BE2C (cell line): ENCODE measurements at regions not wholly inside any gene's neighbourhood (a gene's known extent, or its start where the extent isn't known, plus 50 kb on each side); places are given as distances from the start of the nearest gene placed in this dataset.

Experiments
- DNase-seq: peaks from one replicate; pipeline ENCODE4 v3.0.0-alpha.2; 2020
- H3K27me3 ChIP-seq: fragments of 250-450 bp; sonication (Bioruptor Pico); 2 replicates; pipeline ENCODE4 v1.5.1; 2020; ENCODE audit warnings: mild to moderate bottlenecking
- H3K36me3 ChIP-seq: fragments of 250-450 bp; sonication (Bioruptor Pico); 2 replicates; pipeline ENCODE4 v1.5.1; 2020; ENCODE audit warnings: mild to moderate bottlenecking
- H3K4me1 ChIP-seq: fragments of 250-450 bp; sonication (Bioruptor Pico); 2 replicates; pipeline ENCODE4 v1.5.1; 2020
- H3K4me3 ChIP-seq: 2 replicates; pipeline ENCODE4 v1.5.1; 2011; ENCODE audit warnings: low read depth, low read length
- H3K9me3 ChIP-seq: fragments of 250-450 bp; sonication (Bioruptor Pico); 2 replicates; pipeline ENCODE4 v1.5.1; 2020
- CTCF ChIP-seq: IDR thresholded peaks from 2 replicates; pipeline ENCODE4 v1.5.1; 2012; ENCODE audit warnings: mild to moderate bottlenecking, low read depth, low read length

GRCh38 chr3:153426344-153426743 lies 264.3 kb downstream of the RAP2B start:
- no peak for TF ChIP-seq CTCF
- H3K27me3 ChIP-seq, result no peaks in the 10 kb centered on the region
- peaks cover 3% of the 10 kb centered on the region; the same call in 1 of the 2 replicates for H3K9me3 ChIP-seq
- no peaks in the 10 kb centered on the region for H3K36me3 ChIP-seq
- H3K4me3 ChIP-seq, result no peak overlapping the region
- DNase-seq, result no peak
- no peaks in the 10 kb centered on the region for H3K4me1 ChIP-seq

- H3K4me1 ChIP-seq, result no peaks in the 10 kb centered on the region
- H3K27me3 ChIP-seq, result no peaks in the 10 kb centered on the region
- no peak for TF ChIP-seq CTCF
- H3K4me3 ChIP-seq, result no peak overlapping the region
- H3K36me3 ChIP-seq, result no peaks in the 10 kb centered on the region
- peaks cover 3% of the 10 kb centered on the region; the same call in 1 of the 2 replicates for H3K9me3 ChIP-seq
- no peak for DNase-seq
Measured at GRCh38 chr3:153426803-153427202, 264.8 kb downstream of the RAP2B start.

- Histone ChIP-seq H3K4me1 (no peaks in the 10 kb centered on the region), H3K36me3 (no peaks in the 10 kb centered on the region), H3K27me3 (no peaks in the 10 kb centered on the region), H3K4me3 (no peak overlapping the region), H3K9me3 (no peaks in the 10 kb centered on the region)
- DNase-seq, result no peak
- TF ChIP-seq CTCF, result no peak
Measured at GRCh38 chr3:153429821-153430220, 267.8 kb downstream of the RAP2B start.

- Histone ChIP-seq H3K4me3 (no peak overlapping the region), H3K9me3 (no peaks in the 10 kb centered on the region), H3K4me1 (no peaks in the 10 kb centered on the region), H3K27me3 (no peaks in the 10 kb centered on the region), H3K36me3 (no peaks in the 10 kb centered on the region)
- DNase-seq, result no peak
- no peak for TF ChIP-seq CTCF
Measured at GRCh38 chr3:153431076-153431475, 269.1 kb downstream of the RAP2B start.

- H3K9me3 ChIP-seq, result no peaks in the 10 kb centered on the region; the same call in 1 of the 2 replicates
- no peak for DNase-seq
- no peak overlapping the region for H3K4me3 ChIP-seq
- TF ChIP-seq CTCF, result no peak
- H3K4me1 ChIP-seq, result no peaks in the 10 kb centered on the region
- H3K36me3 ChIP-seq, result no peaks in the 10 kb centered on the region
- H3K27me3 ChIP-seq, result no peaks in the 10 kb centered on the region
Measured at GRCh38 chr3:153437666-153438065, 275.6 kb downstream of the RAP2B start.

- no peaks in the 10 kb centered on the region for H3K36me3 ChIP-seq
- no peak for TF ChIP-seq CTCF
- no peaks in the 10 kb centered on the region for H3K4me1 ChIP-seq
- H3K27me3 ChIP-seq, result no peaks in the 10 kb centered on the region
- DNase-seq, result no peak
- H3K9me3 ChIP-seq, result no peaks in the 10 kb centered on the region; the same call in 1 of the 2 replicates
- H3K4me3 ChIP-seq, result no peak overlapping the region
Measured at GRCh38 chr3:153438271-153438670, 276.2 kb downstream of the RAP2B start.
